HepG2 (cell line): ENCODE measurements at regions not wholly inside any gene's neighbourhood (a gene's known extent, or its start where the extent isn't known, plus 50 kb on each side); places are given as distances from the start of the nearest gene placed in this dataset.

Experiments used
- ATAC-seq: fragments of 200-7000 bp; cut with Tn5 transposase; 3 replicates; pipeline ENCODE4 v1.9.1; 2020; ENCODE audit warnings: mild to moderate bottlenecking, moderate library complexity
- BruUV-seq: library from RNA; stranded (reverse); fragments of 400-500 nt; replicated peaks from 2 replicates; lab custom pipeline; 2021; lab: Mats Ljungman, UMichigan
- CTCF ChIA-PET: fragments of 300-600 bp; formaldehyde crosslinking; extraction: SDS; loops from one replicate; lab custom pipeline; 2021; ENCODE audit warnings: low total read pairs, inconsistent platforms, low intra/inter-chr PET ratio; lab: Yijun Ruan, JAX
- POLR2A ChIA-PET: fragments of 350-600 bp; sonication (Branson Sonifier 250); formaldehyde crosslinking; loops from one replicate; lab custom pipeline; 2020; ENCODE audit warnings: antibody characterized with exemption, inconsistent platforms; lab: Yijun Ruan, JAX
- DNase-seq: peaks from one replicate; pipeline ENCODE4 v3.0.0-alpha.2; 2015; ENCODE audit warnings: low spot score
- FAIRE-seq: peaks from 3 replicates; lab custom pipeline; 2011; peaks lifted over from hg19 to GRCh38; lab: Jason Lieb, UNC
- H2AFZ ChIP-seq: one replicate; pipeline ENCODE4 v1.6.1; 2011; ENCODE audit warnings: low read length, inconsistent platforms
- H3K27ac ChIP-seq: fragments of 300-600 bp; 3 replicates; pipeline ENCODE4 v1.8.0; 2011; ENCODE audit warnings: mixed run types, mild to moderate bottlenecking, mixed read lengths, low read length, inconsistent platforms; ENCODE audit not compliant: insufficient read depth; ENCODE audit errors: extremely low read length
- H3K27me3 ChIP-seq, 2 experiments: fragments of 200-600 bp in 1 of 2; 2 replicates in 1 of 2; 3 replicates in 1 of 2; pipeline versions ENCODE4 v1.6.0 to v1.8.0; 2011; ENCODE audit warnings: low read length in 2 of 2, mild to moderate bottlenecking in 2 of 2, moderate library complexity in 2 of 2, inconsistent platforms in 1 of 2; ENCODE audit not compliant: insufficient read depth in 2 of 2, control insufficient read depth in 1 of 2
- H3K36me3 ChIP-seq, 2 experiments: fragments of 200-600 bp in 1 of 2; replicated peaks in 1 of 2; 2 replicates in 1 of 2; 3 replicates in 1 of 2; pipeline versions ENCODE4 v1.5.1 to v1.8.0; 2011; ENCODE audit warnings: low read length in 2 of 2, inconsistent platforms in 1 of 2; ENCODE audit not compliant: insufficient read depth in 2 of 2, control insufficient read depth in 1 of 2
- H3K4me1 ChIP-seq: 2 replicates; pipeline ENCODE4 v1.5.1; 2012; ENCODE audit warnings: low read length, inconsistent platforms; ENCODE audit not compliant: insufficient read depth
- H3K4me2 ChIP-seq: 2 replicates; pipeline ENCODE4 v1.6.0; 2011; ENCODE audit warnings: low read depth, low read length, inconsistent platforms
- H3K4me3 ChIP-seq, 3 experiments: fragments of 200-600 bp in 1 of 3; sonication (generic), shearing (Covaris generic) in 1 of 3; replicated peaks in 1 of 3; 2 replicates each; pipeline ENCODE4 v1.5.1; 2011 to 2016; ENCODE audit warnings: low read length in 3 of 3, inconsistent platforms in 2 of 3, low read depth in 2 of 3, mild to moderate bottlenecking in 2 of 3, control low read depth in 1 of 3, mixed read lengths in 1 of 3; ENCODE audit not compliant: insufficient read depth in 1 of 3
- H3K79me2 ChIP-seq: one replicate; pipeline ENCODE4 v1.6.1; 2011; ENCODE audit warnings: low read length, inconsistent platforms; ENCODE audit not compliant: insufficient read depth
- H3K9ac ChIP-seq: 2 replicates; pipeline ENCODE4 v1.6.0; 2011; ENCODE audit warnings: mild to moderate bottlenecking, low read depth, low read length, inconsistent platforms; ENCODE audit not compliant: insufficient read depth
- H3K9me3 ChIP-seq: 2 replicates; pipeline ENCODE4 v1.5.1; 2012; ENCODE audit warnings: mild to moderate bottlenecking, low read length
- H4K20me1 ChIP-seq: 2 replicates; pipeline ENCODE4 v1.6.0; 2011; ENCODE audit warnings: inconsistent platforms, mild to moderate bottlenecking, low read length, moderate library complexity; ENCODE audit not compliant: insufficient read depth
- FOSL2 ChIP-seq: sonication (generic); formaldehyde crosslinking; IDR thresholded peaks from 2 replicates; pipeline ENCODE4 v1.4.0; 2020; ENCODE audit warnings: missing genetic modification reagents
- HMG20B ChIP-seq: conservative IDR thresholded peaks from 2 replicates; pipeline ENCODE4 v1.6.1; 2016; ENCODE audit warnings: missing genetic modification reagents, missing compliant biosample characterization
- MIER2 ChIP-seq: IDR thresholded peaks from 2 replicates; pipeline ENCODE4 v1.6.1; 2016; ENCODE audit warnings: missing biosample characterization, missing genetic modification reagents
- NFRKB ChIP-seq: fragments of 450-650 bp; IDR thresholded peaks from 2 replicates; pipeline ENCODE4 v1.6.1; 2017
- PRPF4 ChIP-seq: fragments of 200-400 bp; formaldehyde crosslinking; IDR thresholded peaks from 2 replicates; pipeline ENCODE4 v1.6.1; 2016; ENCODE audit warnings: low read length, low read depth; ENCODE audit not compliant: poor library complexity, severe bottlenecking
- SAP130 ChIP-seq: IDR thresholded peaks from 2 replicates; pipeline ENCODE4 v1.6.1; 2016; ENCODE audit warnings: low read depth
- SSRP1 ChIP-seq: IDR thresholded peaks from 2 replicates; pipeline ENCODE4 v1.6.1; 2016; ENCODE audit warnings: control low read depth
- ZFP36L2 ChIP-seq: sonication (generic); formaldehyde crosslinking; IDR thresholded peaks from 2 replicates; pipeline ENCODE4 v1.4.0; 2020; ENCODE audit warnings: missing genetic modification reagents
- ZNF160 ChIP-seq: sonication (generic); formaldehyde crosslinking; IDR thresholded peaks from 2 replicates; pipeline ENCODE4 v1.8.0; 2022; ENCODE audit warnings: mild to moderate bottlenecking, inconsistent platforms, missing genetic modification reagents
- ZSCAN30 ChIP-seq: sonication (generic); formaldehyde crosslinking; IDR thresholded peaks from 2 replicates; pipeline ENCODE4 v1.5.0; 2020; ENCODE audit warnings: mild to moderate bottlenecking, missing genetic modification reagents
- WGBS: methylation state at CpG from one replicate; pipeline ENCODE4 v1.1.6; 2017; ENCODE audit warnings: low lambda C conversion rate; 5-methylcytosine and 5-hydroxymethylcytosine counted together
- in situ Hi-C: cut with HindIII; loops from 2 replicates; pipeline ENCODE4 v1.10.0; 2017; ENCODE audit warnings: low pct_unique_long_range_greater_than_20kb; ENCODE audit not compliant: extremely low pct_ligation_motif_present
- intact Hi-C: fragments of 100-400 bp; cut with micrococcal nuclease; formaldehyde crosslinking; loops from one replicate; pipeline ENCODE4 v1.10.0; 2022; ENCODE audit not compliant: unreplicated experiment
- TF ChIP-seq, protein P1 (sequence below): sonication (generic); formaldehyde crosslinking; IDR thresholded peaks from 2 replicates; pipeline ENCODE4 v1.4.0; 2020; ENCODE audit warnings: mild to moderate bottlenecking, missing genetic modification reagents
- TF ChIP-seq, protein P2 (sequence below): sonication (generic); formaldehyde crosslinking; IDR thresholded peaks from 2 replicates; pipeline ENCODE4 v1.5.0; 2020; ENCODE audit warnings: mild to moderate bottlenecking, missing genetic modification reagents

DNA sequence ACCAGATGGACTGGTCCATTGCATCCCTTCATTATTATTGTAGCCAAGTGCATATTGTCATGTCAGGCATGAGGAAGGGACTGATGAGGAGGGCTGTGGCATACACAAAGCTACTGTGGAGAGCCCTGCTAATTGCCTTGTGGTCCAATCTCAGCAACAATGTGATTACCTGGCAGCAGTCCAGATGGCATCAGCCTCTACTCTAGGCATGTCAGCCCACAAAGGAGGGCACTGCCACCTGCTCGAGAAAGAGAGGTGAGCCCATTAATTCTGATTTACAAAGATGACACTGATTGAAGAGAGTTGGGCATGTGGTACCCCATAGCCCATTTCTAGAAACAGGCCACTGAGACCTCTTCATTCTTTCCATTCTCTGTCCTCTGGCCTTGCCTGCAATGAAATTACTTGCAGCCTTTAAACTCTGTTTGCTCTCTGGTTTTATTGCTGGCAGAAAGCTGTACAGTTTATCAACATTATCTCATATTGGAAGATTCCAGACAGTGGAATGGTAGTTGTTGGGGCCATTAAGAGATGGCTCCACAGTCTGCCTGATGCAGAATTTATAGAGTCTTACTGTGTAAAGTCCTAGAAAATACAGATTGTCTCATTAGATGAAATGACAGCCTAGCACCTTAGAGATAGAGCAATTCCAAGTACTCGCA, 307.7 kb downstream of the ARPP21 start (continued):
- TF ChIP-seq, protein P1, sequence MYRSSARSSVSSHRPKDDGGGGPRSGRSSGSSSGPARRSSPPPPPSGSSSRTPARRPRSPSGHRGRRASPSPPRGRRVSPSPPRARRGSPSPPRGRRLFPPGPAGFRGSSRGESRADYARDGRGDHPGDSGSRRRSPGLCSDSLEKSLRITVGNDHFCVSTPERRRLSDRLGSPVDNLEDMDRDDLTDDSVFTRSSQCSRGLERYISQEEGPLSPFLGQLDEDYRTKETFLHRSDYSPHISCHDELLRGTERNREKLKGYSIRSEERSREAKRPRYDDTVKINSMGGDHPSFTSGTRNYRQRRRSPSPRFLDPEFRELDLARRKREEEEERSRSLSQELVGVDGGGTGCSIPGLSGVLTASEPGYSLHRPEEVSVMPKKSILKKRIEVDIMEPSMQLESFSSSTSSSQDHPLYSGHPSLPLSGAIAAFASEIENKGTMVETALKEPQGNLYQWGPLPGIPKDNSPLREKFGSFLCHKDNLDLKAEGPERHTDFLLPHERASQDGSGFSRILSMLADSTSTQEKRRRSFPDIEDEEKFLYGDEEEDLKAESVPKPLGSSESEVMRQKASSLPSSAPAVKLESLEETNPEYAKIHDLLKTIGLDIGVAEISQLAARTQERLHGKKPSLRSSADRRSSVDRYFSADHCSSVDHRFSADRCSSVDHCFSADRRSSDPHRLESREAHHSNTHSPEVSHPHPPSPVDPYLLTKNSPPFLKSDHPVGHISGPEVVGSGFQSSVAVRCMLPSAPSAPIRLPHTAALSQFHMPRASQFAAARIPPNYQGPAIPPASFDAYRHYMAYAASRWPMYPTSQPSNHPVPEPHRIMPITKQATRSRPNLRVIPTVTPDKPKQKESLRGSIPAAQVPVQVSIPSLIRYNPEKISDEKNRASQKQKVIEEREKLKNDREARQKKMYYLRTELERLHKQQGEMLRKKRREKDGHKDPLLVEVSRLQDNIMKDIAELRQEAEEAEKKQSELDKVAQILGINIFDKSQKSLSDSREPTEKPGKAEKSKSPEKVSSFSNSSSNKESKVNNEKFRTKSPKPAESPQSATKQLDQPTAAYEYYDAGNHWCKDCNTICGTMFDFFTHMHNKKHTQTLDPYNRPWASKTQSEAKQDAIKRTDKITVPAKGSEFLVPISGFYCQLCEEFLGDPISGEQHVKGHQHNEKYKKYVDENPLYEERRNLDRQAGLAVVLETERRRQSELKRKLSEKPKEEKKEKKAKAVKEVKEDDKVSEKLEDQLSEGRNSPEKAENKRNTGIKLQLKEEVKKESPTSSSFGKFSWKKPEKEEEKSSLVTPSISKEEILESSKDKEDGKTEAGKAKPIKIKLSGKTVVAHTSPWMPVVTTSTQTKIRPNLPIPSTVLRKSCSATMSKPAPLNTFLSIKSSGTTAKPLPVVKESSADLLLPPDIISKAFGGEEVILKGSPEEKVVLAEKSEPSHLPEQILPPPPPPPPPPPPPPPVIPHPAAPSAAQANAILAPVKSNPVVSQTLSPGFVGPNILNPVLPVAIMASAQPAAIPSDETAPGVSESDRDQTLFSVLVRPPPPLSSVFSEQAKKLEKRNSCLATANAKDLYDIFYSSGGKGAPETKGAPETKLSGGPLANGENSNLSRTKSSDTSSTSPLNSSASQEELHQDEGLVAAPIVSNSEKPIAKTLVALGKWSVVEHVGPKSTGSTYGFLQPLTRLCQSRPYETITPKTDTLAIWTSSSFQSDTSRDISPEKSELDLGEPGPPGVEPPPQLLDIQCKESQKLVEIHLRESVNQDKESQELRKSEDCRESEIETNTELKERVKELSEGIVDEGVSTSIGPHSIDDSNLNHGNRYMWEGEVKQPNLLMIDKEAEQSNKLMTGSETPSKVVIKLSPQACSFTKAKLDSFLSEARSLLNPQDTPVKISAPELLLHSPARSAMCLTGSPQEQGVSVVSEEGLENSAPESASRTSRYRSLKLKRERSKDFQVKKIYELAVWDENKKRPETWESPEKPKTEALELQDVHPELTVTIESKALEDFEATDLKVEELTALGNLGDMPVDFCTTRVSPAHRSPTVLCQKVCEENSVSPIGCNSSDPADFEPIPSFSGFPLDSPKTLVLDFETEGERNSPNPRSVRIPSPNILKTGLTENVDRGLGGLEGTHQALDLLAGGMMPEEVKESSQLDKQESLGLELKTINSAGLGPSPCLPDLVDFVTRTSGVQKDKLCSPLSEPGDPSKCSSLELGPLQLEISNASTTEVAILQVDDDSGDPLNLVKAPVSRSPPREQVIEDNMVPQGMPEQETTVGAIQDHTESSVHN (CRISPR knock-in tag): no peak
- no peak for TF ChIP-seq SSRP1 (CRISPR knock-in tag)

DNA sequence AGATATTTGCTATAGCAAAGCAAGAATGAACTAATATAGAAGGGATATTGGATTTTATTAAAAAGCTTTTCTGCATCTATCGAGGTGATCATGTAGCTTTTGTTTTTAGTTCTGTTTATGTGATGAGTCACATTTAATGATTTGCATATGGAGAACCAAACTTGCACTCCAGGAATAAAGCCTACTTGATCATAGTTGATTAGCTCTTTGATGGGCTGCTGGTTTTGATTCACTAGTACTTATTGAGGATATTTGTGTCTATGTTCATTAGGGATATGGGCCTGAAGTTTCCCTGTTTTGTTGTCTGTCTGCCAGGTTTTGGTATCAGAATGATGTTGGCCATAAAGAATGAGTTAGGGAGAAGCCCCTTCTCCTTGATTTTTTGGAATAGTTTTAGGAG, 310.7 kb downstream of the ARPP21 start:
- no peak overlapping the region for H3K4me3 ChIP-seq
- no peaks in the 10 kb centered on the region for H4K20me1 ChIP-seq
- WGBS: 33% methylated on average over 1 of the region's 1 CpG
- H3K27ac ChIP-seq: no peak overlapping the region
- no peaks in the 10 kb centered on the region for H3K27me3 ChIP-seq
- BruUV-seq: no TSS peak
- no peaks in the 10 kb centered on the region for H3K9me3 ChIP-seq
- no peak overlapping the region for H2AFZ ChIP-seq
- no peaks in the 10 kb centered on the region for H3K79me2 ChIP-seq
- POLR2A ChIA-PET: no interaction called here
- H3K4me2 ChIP-seq: no peak overlapping the region
- no peak overlapping the region for H3K9ac ChIP-seq
- CTCF ChIA-PET: no interaction called here
- DNase-seq (no peak), FAIRE-seq (no peak), ATAC-seq (no peak)
- no peaks in the 10 kb centered on the region for H3K4me1 ChIP-seq
- in situ Hi-C loops (no loop called here), intact Hi-C loops (no loop called here)
- H3K36me3 ChIP-seq: no peaks in the 10 kb centered on the region
- no peak for TF ChIP-seq ZNF160 (CRISPR knock-in tag)
- no peak for TF ChIP-seq ZFP36L2 (CRISPR knock-in tag)
- no peak for TF ChIP-seq FOSL2 (CRISPR knock-in tag)
- TF ChIP-seq MIER2: no peak
- TF ChIP-seq NFRKB: no peak
- no peak for TF ChIP-seq PRPF4
- no peak for TF ChIP-seq HMG20B
- TF ChIP-seq, protein P2, sequence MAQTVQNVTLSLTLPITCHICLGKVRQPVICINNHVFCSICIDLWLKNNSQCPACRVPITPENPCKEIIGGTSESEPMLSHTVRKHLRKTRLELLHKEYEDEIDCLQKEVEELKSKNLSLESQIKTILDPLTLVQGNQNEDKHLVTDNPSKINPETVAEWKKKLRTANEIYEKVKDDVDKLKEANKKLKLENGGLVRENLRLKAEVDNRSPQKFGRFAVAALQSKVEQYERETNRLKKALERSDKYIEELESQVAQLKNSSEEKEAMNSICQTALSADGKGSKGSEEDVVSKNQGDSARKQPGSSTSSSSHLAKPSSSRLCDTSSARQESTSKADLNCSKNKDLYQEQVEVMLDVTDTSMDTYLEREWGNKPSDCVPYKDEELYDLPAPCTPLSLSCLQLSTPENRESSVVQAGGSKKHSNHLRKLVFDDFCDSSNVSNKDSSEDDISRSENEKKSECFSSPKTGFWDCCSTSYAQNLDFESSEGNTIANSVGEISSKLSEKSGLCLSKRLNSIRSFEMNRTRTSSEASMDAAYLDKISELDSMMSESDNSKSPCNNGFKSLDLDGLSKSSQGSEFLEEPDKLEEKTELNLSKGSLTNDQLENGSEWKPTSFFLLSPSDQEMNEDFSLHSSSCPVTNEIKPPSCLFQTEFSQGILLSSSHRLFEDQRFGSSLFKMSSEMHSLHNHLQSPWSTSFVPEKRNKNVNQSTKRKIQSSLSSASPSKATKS: no peak
- no peak for TF ChIP-seq ZSCAN30 (CRISPR knock-in tag)
- no peak for TF ChIP-seq SAP130 (CRISPR knock-in tag)
